ENCODE measurements at regions not wholly inside any gene's neighbourhood (a gene's known extent, or its start where the extent isn't known, plus 50 kb on each side); places are given as distances from the start of the nearest gene placed in this dataset.
"Not testable (repeated sequence)": the region's sequence is repeated elsewhere in the genome, so short reads cannot be mapped to it uniquely, and the experiment has no call there.

GRCh38 chr5:36482812-36483211 lies 123.6 kb upstream of the SLC1A3 start:
- no peak for DNase-seq

- DNase-seq, result no peak
Observed at GRCh38 chr5:36489505-36489904, 116.9 kb upstream of the SLC1A3 start.

- DNase-seq, result no peak
Observed at GRCh38 chr5:36491856-36492255, 114.5 kb upstream of the SLC1A3 start.

GRCh38 chr5:36492984-36493654 lies 113.3 kb upstream of the SLC1A3 start:
- DNase-seq, result no peak

- no peak for DNase-seq
Observed at GRCh38 chr5:36494028-36494427, 112.4 kb upstream of the SLC1A3 start.

GRCh38 chr5:36494841-36495601 lies 111.4 kb upstream of the SLC1A3 start:
- DNase-seq, result no peak

- DNase-seq, result no peak
Observed at GRCh38 chr5:36495611-36496010, 110.8 kb upstream of the SLC1A3 start.

GRCh38 chr5:36496471-36496870 lies 109.9 kb upstream of the SLC1A3 start:
- no peak for DNase-seq

GRCh38 chr5:36502608-36503007 lies 103.8 kb upstream of the SLC1A3 start:
- DNase-seq, result peak; percentile 4

GRCh38 chr5:36505021-36505420 lies 101.4 kb upstream of the SLC1A3 start:
- no peak for DNase-seq

- DNase-seq, result peak; percentile 35
Observed at GRCh38 chr5:36507332-36507952, 99.0 kb upstream of the SLC1A3 start.

GRCh38 chr5:36508331-36508730 lies 98.1 kb upstream of the SLC1A3 start:
- not testable (repeated sequence) for DNase-seq

GRCh38 chr5:36513647-36514046 lies 92.8 kb upstream of the SLC1A3 start:
- DNase-seq, result not testable (repeated sequence)

- DNase-seq, result no peak
Observed at GRCh38 chr5:36519881-36520280, 86.5 kb upstream of the SLC1A3 start.

GRCh38 chr5:36521219-36521618 lies 85.2 kb upstream of the SLC1A3 start:
- DNase-seq, result no peak

GRCh38 chr5:36521838-36522745 lies 84.3 kb upstream of the SLC1A3 start:
- no peak for DNase-seq

- DNase-seq, result no peak
Observed at GRCh38 chr5:36522746-36523065, 83.7 kb upstream of the SLC1A3 start.

GRCh38 chr5:36523450-36523849 lies 83.0 kb upstream of the SLC1A3 start:
- no peak for DNase-seq

GRCh38 chr5:36523926-36524325 lies 82.5 kb upstream of the SLC1A3 start:
- DNase-seq, result no peak

- DNase-seq, result no peak
Observed at GRCh38 chr5:36526537-36526936, 79.9 kb upstream of the SLC1A3 start.

- DNase-seq, result no peak
Observed at GRCh38 chr5:36528588-36528987, 77.8 kb upstream of the SLC1A3 start.

GRCh38 chr5:36529142-36529541 lies 77.3 kb upstream of the SLC1A3 start:
- no peak for DNase-seq

GRCh38 chr5:36530215-36530614 lies 76.2 kb upstream of the SLC1A3 start:
- no peak for DNase-seq

All from NCI-H2029 (cell line).